ENCODE measurements at regions not wholly inside any gene's neighbourhood (a gene's known extent, or its start where the extent isn't known, plus 50 kb on each side); places are given as distances from the start of the nearest gene placed in this dataset.

DNA sequence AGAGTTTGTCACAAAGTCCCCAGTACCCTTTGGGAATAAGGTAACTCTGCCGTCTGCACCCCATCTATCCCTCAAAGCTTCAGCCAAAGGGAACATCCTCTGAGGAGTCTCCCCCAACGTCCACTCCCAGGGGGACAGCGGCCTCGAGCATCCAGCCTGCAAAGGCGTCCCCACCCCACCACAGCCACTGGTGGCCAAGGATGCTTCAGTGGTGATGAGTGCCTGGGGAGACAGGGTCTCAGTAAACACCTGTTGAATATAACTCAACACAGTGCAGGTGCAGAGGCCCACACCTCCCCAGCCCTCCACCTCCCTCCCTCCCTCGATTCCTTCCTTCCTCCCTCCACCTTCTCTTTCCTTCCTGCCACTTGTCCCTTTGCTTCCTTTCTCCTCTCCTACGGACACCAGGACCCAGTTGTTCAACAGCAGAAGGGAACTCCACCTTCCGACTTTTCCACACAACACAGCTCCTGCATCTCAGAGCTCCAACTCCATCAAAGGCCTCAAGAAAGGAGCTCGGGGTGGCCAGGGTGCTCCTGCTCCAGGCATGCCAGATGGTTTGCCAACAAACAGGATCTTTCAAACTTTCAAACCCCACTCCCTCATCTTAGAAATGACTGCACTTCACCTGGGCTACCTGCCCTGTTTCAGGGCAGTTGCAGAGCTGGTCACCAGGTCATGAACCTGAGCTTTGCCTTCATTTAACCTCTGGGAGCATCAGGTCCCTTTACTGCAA is 87.8 kb upstream of the SNTG2 start:
- Histone ChIP-seq H3K36me3 (ENCODE audit: control insufficient read depth in 2 of 4, insufficient read depth in 4 of 4, low read length in 3 of 4) (no peaks in the 10 kb centered on the region), H4K91ac (replicated peaks; ENCODE audit: insufficient read length, low read length) (no peak overlapping the region), H2BK120ac (replicated peaks; ENCODE audit: low read depth, low read length) (no peak overlapping the region), H2BK5ac (ENCODE audit: low read depth, low read length) (no peak overlapping the region), H2AK5ac (ENCODE audit: low read depth, low read length) (no peak overlapping the region), H3K4me2 (ENCODE audit: insufficient read depth in 1 of 2, low read depth in 2 of 2, low read length in 2 of 2) (no peak overlapping the region), H4K8ac (ENCODE audit: extremely low read depth, insufficient read depth, low read length) (no peak overlapping the region), H3K79me2 (ENCODE audit: control insufficient read depth in 1 of 2, insufficient read depth in 2 of 2, low read length in 2 of 2) (no peaks in the 10 kb centered on the region), H3K14ac (ENCODE audit: insufficient read length) (no peak overlapping the region), H3K56ac (replicated peaks; ENCODE audit: insufficient read length, low read depth, low read length) (no peak overlapping the region), H3K4ac (replicated peaks; ENCODE audit: insufficient read length, low read depth, low read length) (no peak overlapping the region), H2BK12ac (ENCODE audit: low read depth, low read length) (no peak overlapping the region), H2BK15ac (ENCODE audit: low read length) (no peak overlapping the region), H2BK20ac (ENCODE audit: low read length) (no peak overlapping the region), H3K23ac (ENCODE audit: insufficient read length) (no peak overlapping the region), H3K4me3 (ENCODE audit: extremely low read depth in 1 of 4, insufficient read depth in 2 of 4, low read depth in 3 of 4, low read length in 4 of 4) (no peak overlapping the region), H4K5ac (ENCODE audit: insufficient read length, low read depth, low read length) (no peak overlapping the region), H3K9me3 (ENCODE audit: insufficient read depth in 2 of 2, low read depth in 1 of 2, low read length in 1 of 2) (no peaks in the 10 kb centered on the region), H3K18ac (ENCODE audit: extremely low read depth, low read length) (no peak overlapping the region), H3K23me2 (ENCODE audit: low read depth, low read length) (no peaks in the 10 kb centered on the region), H3K4me1 (replicated peaks in 1 of 4; ENCODE audit: control insufficient read depth in 3 of 4, insufficient read depth in 4 of 4, low read length in 3 of 4) (peaks cover 0 to 9% (median 3%) of the 10 kb centered on the region in 4 experiments; a peak in 5 of 7 replicates), H3K79me1 (ENCODE audit: low read depth, low read length) (no peaks in the 10 kb centered on the region), H3K9ac (replicated peaks in 1 of 4; ENCODE audit: extremely low read depth in 1 of 4, low read depth in 3 of 4, low read length in 3 of 4) (no peak overlapping the region), H4K20me1 (replicated peaks in 1 of 2; ENCODE audit: control insufficient read depth in 1 of 2, insufficient read depth in 2 of 2, low read length in 2 of 2) (peaks cover 0 to 2% of the 10 kb centered on the region in 2 experiments), H3K27ac (ENCODE audit: low read depth, low read length) (no peak overlapping the region), H3K27me3 (replicated peaks in 1 of 4; ENCODE audit: control insufficient read depth in 3 of 4, extremely low read depth in 1 of 4, insufficient read depth in 3 of 4, low read length in 3 of 4) (no peaks in the 10 kb centered on the region), H2AFZ (ENCODE audit: low read length) (no peak overlapping the region)
- CTCF ChIA-PET (ENCODE audit: partially characterized antibody), result interaction anchor here (0.6 kb wide), 1 partner anchor 42 kb away, joined by 3 read pairs; no protein-coding TSS in a partner anchor
- WGBS, 2 experiments (ENCODE audit: extremely low coverage in 1 of 2, insufficient coverage in 1 of 2, insufficient read length in 1 of 2, insufficient replicate concordance in 2 of 2, low coverage in 1 of 2, low lambda C conversion rate in 2 of 2, missing lambda C conversion rate in 1 of 2), result 83% methylated on average over 8 of the region's 9 CpGs; no CpG with 5 or more reads in 1 of the 2 experiments
- no peak for FAIRE-seq
- TF ChIP-seq RNF2 (IDR thresholded peaks at IDR 0.05; ENCODE audit: borderline replicate concordance, low read depth, low read length, missing control alignments, poor library complexity, severe bottlenecking) (no peak), SIN3A (conservative IDR thresholded peaks at IDR 0.05 in 1 of 2, IDR thresholded peaks at IDR 0.05 in 1 of 2; ENCODE audit: low read depth in 1 of 2, low read length in 2 of 2) (no peak), POLR2A (IDR thresholded peaks at IDR 0.05; ENCODE audit: control extremely low read depth in 1 of 2, low read depth in 2 of 2, low read length in 2 of 2) (no peak), PHF8 (conservative IDR thresholded peaks at IDR 0.05; ENCODE audit: low read depth, low read length) (no peak)
- POLR2A ChIA-PET (ENCODE audit: partially characterized antibody), result no interaction called here
- DNase-seq (ENCODE audit: low read depth in 1 of 2, low spot score in 2 of 2), result no peak
